RWPE1 (cell line): ENCODE measurements at regions not wholly inside any gene's neighbourhood (a gene's known extent, or its start where the extent isn't known, plus 50 kb on each side); places are given as distances from the start of the nearest gene placed in this dataset.

Source experiments
- CTCF ChIA-PET: fragments of 350-600 bp; sonication (Branson Sonifier 250); formaldehyde crosslinking; extraction: SDS; loops from one replicate; lab custom pipeline; 2021; lab: Yijun Ruan, JAX
- POLR2A ChIA-PET: fragments of 400-600 bp; formaldehyde crosslinking; extraction: SDS; loops from one replicate; lab custom pipeline; 2020; ENCODE audit warnings: antibody characterized with exemption; ENCODE audit not compliant: low non-redundant PET; lab: Yijun Ruan, JAX
- DNase-seq: peaks from one replicate; pipeline ENCODE4 v3.0.0; 2012; ENCODE audit warnings: low spot score
- H3K27ac ChIP-seq: fragments of 450-650 bp; 2 replicates; pipeline ENCODE4 v1.5.1; 2017
- CTCF ChIP-seq: fragments of 450-650 bp; conservative IDR thresholded peaks from 2 replicates; pipeline ENCODE4 v1.5.1; 2017; ENCODE audit warnings: low read depth, mild to moderate bottlenecking

- ChIA-PET CTCF (no interaction called here), POLR2A (no interaction called here)
- DNase-seq = no peak
- no peak overlapping the region for H3K27ac ChIP-seq
- TF ChIP-seq CTCF = no peak
These were observed 324.8 kb downstream of the RWDD3 start for GRCh38 chr1:95558791-95559190.

DNA sequence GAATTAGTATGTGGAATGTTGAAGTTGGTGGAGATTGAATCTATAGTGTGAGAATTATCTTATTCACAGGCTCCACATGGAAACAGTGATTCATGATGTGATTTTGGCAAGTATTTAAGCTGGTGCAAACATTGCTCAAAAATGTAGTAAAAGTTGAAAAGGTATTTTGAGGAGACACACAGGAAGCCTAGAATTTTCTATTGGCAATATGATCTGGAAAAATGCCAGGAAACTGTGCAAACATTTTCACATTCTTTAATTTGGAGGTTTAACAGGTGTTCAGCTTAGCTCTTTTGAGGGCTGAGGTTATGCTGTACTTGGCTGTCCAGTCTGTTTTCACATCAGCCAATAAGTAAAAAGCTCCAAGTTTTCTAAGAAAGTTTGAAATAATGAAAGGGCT lies 327.3 kb downstream of the RWDD3 start:
- POLR2A ChIA-PET = no interaction called here
- no peak for TF ChIP-seq CTCF
- CTCF ChIA-PET = no interaction called here
- H3K27ac ChIP-seq = no peak overlapping the region
- no peak for DNase-seq

DNA sequence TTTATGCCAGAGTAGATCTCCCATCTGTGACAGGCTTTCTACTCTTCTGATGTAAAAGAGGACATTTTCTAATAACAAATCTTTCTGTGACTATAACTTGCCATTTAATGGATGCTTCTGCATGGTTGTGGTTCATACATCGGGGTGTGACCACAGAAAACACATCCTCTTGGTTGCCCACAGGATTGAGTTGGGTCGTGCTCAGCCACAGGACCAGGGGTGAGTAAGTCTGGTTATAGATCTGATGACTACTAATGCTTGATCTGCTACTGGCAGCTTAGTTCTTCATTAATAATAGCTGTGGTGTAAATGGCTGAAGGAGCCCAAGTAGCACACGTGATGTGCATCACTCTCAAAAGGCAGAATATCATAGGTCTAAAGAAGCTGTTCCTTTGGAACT lies 328.2 kb downstream of the RWDD3 start:
- no peak for DNase-seq
- ChIA-PET POLR2A (no interaction called here), CTCF (no interaction called here)
- no peak for TF ChIP-seq CTCF
- no peak overlapping the region for H3K27ac ChIP-seq

- CTCF ChIA-PET = no interaction called here
- no peak overlapping the region for H3K27ac ChIP-seq
- POLR2A ChIA-PET = no interaction called here
- no peak for DNase-seq
- no peak for TF ChIP-seq CTCF
These were observed 338.0 kb downstream of the RWDD3 start for GRCh38 chr1:95572002-95572401.

GRCh38 chr1:95572962-95573361 lies 339.0 kb downstream of the RWDD3 start:
- no peak overlapping the region for H3K27ac ChIP-seq
- ChIA-PET POLR2A (no interaction called here), CTCF (no interaction called here)

DNA sequence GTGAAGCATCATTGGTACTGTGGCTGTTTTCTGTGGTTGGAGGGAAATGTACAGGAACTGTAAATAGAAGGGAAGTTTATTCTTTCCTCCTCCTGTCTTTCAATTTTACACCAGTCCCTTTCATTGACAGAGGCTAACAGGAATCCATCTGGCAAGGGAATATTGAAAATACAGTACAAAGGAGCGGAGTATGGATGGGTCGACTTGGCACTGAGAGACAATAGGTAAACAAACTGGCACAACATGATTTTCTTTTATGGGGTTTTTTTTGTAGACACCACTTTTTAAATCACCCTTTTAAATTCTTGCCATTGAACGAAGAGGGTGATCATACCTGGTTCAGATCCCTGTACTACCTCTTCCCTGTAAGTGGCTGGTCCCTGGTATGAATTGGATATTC lies 341.3 kb downstream of the RWDD3 start:
- no peak overlapping the region for H3K27ac ChIP-seq
- CTCF ChIA-PET = no interaction called here
- DNase-seq = no peak
- TF ChIP-seq CTCF = no peak
- POLR2A ChIA-PET = no interaction called here

More at GRCh38 chr1:95572962-95573361, 339.0 kb downstream of the RWDD3 start:
- DNase-seq = no peak
- TF ChIP-seq CTCF = no peak

GRCh38 chr1:95578462-95578861 lies 344.5 kb downstream of the RWDD3 start:
- no peak for TF ChIP-seq CTCF
- no peak overlapping the region for H3K27ac ChIP-seq
- no peak for DNase-seq
- POLR2A ChIA-PET = no interaction called here
- CTCF ChIA-PET = no interaction called here
